ENCODE measurements at regions not wholly inside any gene's neighbourhood (a gene's known extent, or its start where the extent isn't known, plus 50 kb on each side); places are given as distances from the start of the nearest gene placed in this dataset.

DNA sequence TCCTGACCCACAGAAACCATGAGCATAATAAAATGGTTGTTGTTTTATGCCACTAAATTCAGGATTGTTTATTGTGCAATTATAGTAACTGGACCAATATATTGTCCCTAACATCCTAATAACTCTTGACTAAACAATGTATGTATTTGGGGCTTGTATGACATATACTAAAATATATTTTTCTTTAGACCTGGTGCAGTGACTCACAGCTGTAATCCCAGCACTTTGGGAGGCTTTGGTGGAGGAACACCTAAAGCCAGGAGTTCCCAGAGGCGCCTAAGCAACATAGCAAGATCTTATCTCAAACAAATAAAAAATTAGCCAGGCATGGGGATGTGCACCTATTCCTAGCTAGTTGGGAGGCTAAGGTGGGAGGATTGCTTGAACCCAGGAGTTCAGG is 180.4 kb downstream of the SUCNR1 start:
- Histone ChIP-seq H3K4me1 (ENCODE audit: low read length) (no peaks in the 10 kb centered on the region), H3F3A (ENCODE audit: insufficient read depth, low read length) (no peaks in the 10 kb centered on the region), H2AFZ (ENCODE audit: low read length) (no peak overlapping the region), H3K9ac (ENCODE audit: low read length) (no peak overlapping the region), H3K27me3 (replicated peaks; ENCODE audit: insufficient read depth, low read length) (no peaks in the 10 kb centered on the region), H4K20me1 (ENCODE audit: insufficient read depth, low read length) (no peaks in the 10 kb centered on the region), H3K79me2 (ENCODE audit: low read length) (no peaks in the 10 kb centered on the region), H3K27ac (ENCODE audit: low read length) (no peak overlapping the region), H3K36me3 (replicated peaks; ENCODE audit: insufficient read depth, low read length) (no peaks in the 10 kb centered on the region), H3K9me2 (replicated peaks; ENCODE audit: insufficient read depth, low read length) (no peaks in the 10 kb centered on the region), H3K4me2 (ENCODE audit: low read depth, low read length) (no peak overlapping the region), H3K4me3 (ENCODE audit: low read length) (no peak overlapping the region), H3K9me3 (replicated peaks; ENCODE audit: insufficient read depth, low read length) (no peaks in the 10 kb centered on the region)
- TF ChIP-seq, protein P1, sequence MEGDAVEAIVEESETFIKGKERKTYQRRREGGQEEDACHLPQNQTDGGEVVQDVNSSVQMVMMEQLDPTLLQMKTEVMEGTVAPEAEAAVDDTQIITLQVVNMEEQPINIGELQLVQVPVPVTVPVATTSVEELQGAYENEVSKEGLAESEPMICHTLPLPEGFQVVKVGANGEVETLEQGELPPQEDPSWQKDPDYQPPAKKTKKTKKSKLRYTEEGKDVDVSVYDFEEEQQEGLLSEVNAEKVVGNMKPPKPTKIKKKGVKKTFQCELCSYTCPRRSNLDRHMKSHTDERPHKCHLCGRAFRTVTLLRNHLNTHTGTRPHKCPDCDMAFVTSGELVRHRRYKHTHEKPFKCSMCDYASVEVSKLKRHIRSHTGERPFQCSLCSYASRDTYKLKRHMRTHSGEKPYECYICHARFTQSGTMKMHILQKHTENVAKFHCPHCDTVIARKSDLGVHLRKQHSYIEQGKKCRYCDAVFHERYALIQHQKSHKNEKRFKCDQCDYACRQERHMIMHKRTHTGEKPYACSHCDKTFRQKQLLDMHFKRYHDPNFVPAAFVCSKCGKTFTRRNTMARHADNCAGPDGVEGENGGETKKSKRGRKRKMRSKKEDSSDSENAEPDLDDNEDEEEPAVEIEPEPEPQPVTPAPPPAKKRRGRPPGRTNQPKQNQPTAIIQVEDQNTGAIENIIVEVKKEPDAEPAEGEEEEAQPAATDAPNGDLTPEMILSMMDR (IDR thresholded peaks at IDR 0.05; ENCODE audit: low read length) = no peak
- no peak for TF ChIP-seq EZH2 (optimal IDR thresholded peaks at IDR 0.05; ENCODE audit: low read depth, low read length)
- TF ChIP-seq EZH2phosphoT487 (IDR thresholded peaks at IDR 0.05; ENCODE audit: low read length) = no peak
- DNase-seq = no peak

GRCh38 chr3:152054315-152054714 is 180.9 kb downstream of the SUCNR1 start:
- H3K27ac ChIP-seq (ENCODE audit: low read length) = no peak overlapping the region
- H3K4me3 ChIP-seq (ENCODE audit: low read length) = no peak overlapping the region
- no peaks in the 10 kb centered on the region for H3K27me3 ChIP-seq (replicated peaks; ENCODE audit: insufficient read depth, low read length)
- H3K4me1 ChIP-seq (ENCODE audit: low read length) = no peaks in the 10 kb centered on the region
- no peaks in the 10 kb centered on the region for H4K20me1 ChIP-seq (ENCODE audit: insufficient read depth, low read length)
- no peaks in the 10 kb centered on the region for H3K79me2 ChIP-seq (ENCODE audit: low read length)
- no peaks in the 10 kb centered on the region for H3K9me2 ChIP-seq (replicated peaks; ENCODE audit: insufficient read depth, low read length)
- H3K4me2 ChIP-seq (ENCODE audit: low read depth, low read length) = no peak overlapping the region
- TF ChIP-seq EZH2phosphoT487 (IDR thresholded peaks at IDR 0.05; ENCODE audit: low read length) (no peak), EZH2 (optimal IDR thresholded peaks at IDR 0.05; ENCODE audit: low read depth, low read length) (no peak)
- TF ChIP-seq, protein P1 (IDR thresholded peaks at IDR 0.05; ENCODE audit: low read length) = no peak
- no peak overlapping the region for H3K9ac ChIP-seq (ENCODE audit: low read length)
- no peaks in the 10 kb centered on the region for H3K36me3 ChIP-seq (replicated peaks; ENCODE audit: insufficient read depth, low read length)
- no peaks in the 10 kb centered on the region for H3F3A ChIP-seq (ENCODE audit: insufficient read depth, low read length)
- no peaks in the 10 kb centered on the region for H3K9me3 ChIP-seq (replicated peaks; ENCODE audit: insufficient read depth, low read length)
- no peak overlapping the region for H2AFZ ChIP-seq (ENCODE audit: low read length)
- DNase-seq = no peak

DNA sequence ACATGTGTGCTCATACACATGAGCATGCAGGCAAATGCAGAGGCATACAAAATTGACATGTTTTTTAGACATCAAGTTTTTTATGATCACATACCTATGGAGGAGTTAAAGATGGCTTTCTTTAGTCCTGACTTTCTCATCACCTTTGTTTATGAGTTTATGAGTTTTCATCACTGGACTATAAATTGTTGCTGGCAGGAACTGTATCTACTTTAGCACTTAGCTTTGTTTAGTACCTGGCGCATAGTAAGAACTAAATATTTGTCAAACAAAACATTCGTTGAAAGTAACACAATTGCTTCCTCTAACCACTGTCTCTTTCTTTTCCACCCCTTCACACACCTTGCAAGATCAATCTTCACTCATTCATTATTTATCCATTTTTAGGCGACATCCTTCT is 182.6 kb downstream of the SUCNR1 start:
- H3K4me3 ChIP-seq (ENCODE audit: low read length) = no peak overlapping the region
- no peaks in the 10 kb centered on the region for H3K9me3 ChIP-seq (replicated peaks; ENCODE audit: insufficient read depth, low read length)
- H3K27me3 ChIP-seq (replicated peaks; ENCODE audit: insufficient read depth, low read length) = no peaks in the 10 kb centered on the region
- no peaks in the 10 kb centered on the region for H4K20me1 ChIP-seq (ENCODE audit: insufficient read depth, low read length)
- TF ChIP-seq EZH2 (optimal IDR thresholded peaks at IDR 0.05; ENCODE audit: low read depth, low read length) (no peak), EZH2phosphoT487 (IDR thresholded peaks at IDR 0.05; ENCODE audit: low read length) (no peak)
- TF ChIP-seq, protein P1 (IDR thresholded peaks at IDR 0.05; ENCODE audit: low read length) = no peak
- no peak overlapping the region for H3K9ac ChIP-seq (ENCODE audit: low read length)
- no peaks in the 10 kb centered on the region for H3K36me3 ChIP-seq (replicated peaks; ENCODE audit: insufficient read depth, low read length)
- no peak for DNase-seq
- H3K27ac ChIP-seq (ENCODE audit: low read length) = no peak overlapping the region
- no peak overlapping the region for H2AFZ ChIP-seq (ENCODE audit: low read length)
- no peak overlapping the region for H3K4me2 ChIP-seq (ENCODE audit: low read depth, low read length)
- H3K79me2 ChIP-seq (ENCODE audit: low read length) = no peaks in the 10 kb centered on the region
- no peaks in the 10 kb centered on the region for H3K4me1 ChIP-seq (ENCODE audit: low read length)
- H3F3A ChIP-seq (ENCODE audit: insufficient read depth, low read length) = no peaks in the 10 kb centered on the region
- H3K9me2 ChIP-seq (replicated peaks; ENCODE audit: insufficient read depth, low read length) = no peaks in the 10 kb centered on the region

Data from MM.1S (cell line).